ENCODE measurements at regions not wholly inside any gene's neighbourhood (a gene's known extent, or its start where the extent isn't known, plus 50 kb on each side); places are given as distances from the start of the nearest gene placed in this dataset.

DNA sequence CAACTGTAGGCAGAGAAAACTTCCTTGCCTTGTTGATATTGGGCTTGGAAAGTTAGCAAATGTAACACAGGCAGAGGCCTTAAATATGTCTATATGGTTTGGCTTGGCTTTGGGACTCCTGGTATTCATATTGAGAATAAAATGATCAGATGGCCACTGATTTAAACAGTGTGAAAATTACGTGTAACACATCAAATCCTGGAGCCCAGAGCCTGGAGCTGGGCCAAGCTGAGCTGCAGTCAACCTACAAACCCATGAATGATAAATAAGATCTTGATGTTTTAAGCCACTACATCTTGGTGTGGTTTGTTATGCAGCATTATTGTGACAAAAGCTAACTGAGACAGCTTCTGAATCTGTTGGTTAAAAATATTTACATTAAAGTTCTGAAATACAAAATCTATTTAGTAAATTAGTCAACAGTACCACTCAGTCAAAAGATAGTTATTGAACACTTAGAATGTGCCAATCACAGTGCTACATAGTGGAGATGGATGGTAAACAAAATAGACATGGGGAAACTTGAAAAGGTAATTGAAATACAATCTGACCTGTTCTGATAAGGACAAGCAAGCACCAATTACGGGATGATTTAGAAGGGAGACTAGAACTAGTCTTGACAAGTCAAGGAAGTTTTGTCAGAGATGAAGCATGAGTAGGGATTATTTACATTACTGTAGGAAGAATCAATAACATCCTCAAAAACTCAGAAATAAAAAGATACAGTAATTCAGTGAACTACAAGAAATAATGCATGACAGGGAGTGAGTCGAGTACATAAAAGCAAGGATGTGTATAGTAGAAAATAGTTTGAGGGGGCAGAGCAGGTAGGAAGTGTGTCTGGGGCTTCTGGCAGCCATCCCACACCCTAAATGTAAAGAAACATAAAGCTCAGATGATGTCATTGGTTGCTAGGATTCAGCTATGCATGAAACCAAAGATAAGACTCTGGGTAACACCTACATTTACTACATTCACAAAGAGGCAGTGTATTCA is 157.7 kb downstream of the HNMT start:
- TF ChIP-seq CTCF (IDR thresholded peaks at IDR 0.05; ENCODE audit: low read depth, low read length) = no peak
- no peak overlapping the region for H3K4me3 ChIP-seq (ENCODE audit: low read depth, low read length)

DNA sequence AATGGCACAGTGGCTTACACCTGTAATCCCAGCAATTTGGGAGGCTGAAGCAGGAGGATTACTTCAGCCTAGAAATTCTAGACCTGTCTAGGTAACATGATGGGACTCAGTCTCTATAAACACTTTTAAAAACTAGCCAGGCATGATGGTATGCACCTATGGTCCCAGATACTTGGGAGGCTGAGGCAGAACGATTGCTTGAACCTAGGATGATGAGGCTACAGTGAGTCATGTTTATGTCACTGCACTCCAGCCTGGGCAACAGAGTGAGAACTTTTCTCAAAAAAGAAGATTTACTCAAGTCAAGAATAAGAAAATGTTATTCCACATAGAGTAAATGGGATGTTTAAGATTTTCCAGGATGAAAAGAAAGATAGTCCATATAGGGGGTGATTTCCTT is 158.6 kb downstream of the HNMT start:
- H3K4me3 ChIP-seq (ENCODE audit: low read depth, low read length) = no peak overlapping the region
- no peak for TF ChIP-seq CTCF (IDR thresholded peaks at IDR 0.05; ENCODE audit: low read depth, low read length)

GRCh38 chr2:138123741-138124140 is 159.5 kb downstream of the HNMT start:
- no peak for TF ChIP-seq CTCF (IDR thresholded peaks at IDR 0.05; ENCODE audit: low read depth, low read length)
- no peak overlapping the region for H3K4me3 ChIP-seq (ENCODE audit: low read depth, low read length)

DNA sequence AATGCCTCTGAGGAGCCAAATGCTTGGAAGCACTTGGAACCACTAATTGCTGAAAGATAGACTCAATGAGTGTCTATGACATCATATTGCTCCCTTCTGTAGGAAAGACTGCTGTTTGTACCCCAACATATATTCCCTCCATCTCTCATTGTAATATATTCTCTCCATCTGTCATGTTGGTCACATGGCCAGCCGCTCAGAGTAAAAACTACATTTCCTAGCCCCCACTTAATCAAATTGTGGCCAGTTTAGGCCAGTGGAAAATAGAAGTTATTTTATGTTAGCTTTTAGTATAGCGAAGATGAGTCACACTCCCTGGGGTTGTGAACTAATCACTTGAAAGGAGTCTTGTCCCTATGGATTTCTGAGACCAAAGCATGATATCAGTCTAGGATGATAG is 160.2 kb downstream of the HNMT start:
- H3K4me3 ChIP-seq (ENCODE audit: low read depth, low read length) = no peak overlapping the region
- TF ChIP-seq CTCF (IDR thresholded peaks at IDR 0.05; ENCODE audit: low read depth, low read length) = no peak

DNA sequence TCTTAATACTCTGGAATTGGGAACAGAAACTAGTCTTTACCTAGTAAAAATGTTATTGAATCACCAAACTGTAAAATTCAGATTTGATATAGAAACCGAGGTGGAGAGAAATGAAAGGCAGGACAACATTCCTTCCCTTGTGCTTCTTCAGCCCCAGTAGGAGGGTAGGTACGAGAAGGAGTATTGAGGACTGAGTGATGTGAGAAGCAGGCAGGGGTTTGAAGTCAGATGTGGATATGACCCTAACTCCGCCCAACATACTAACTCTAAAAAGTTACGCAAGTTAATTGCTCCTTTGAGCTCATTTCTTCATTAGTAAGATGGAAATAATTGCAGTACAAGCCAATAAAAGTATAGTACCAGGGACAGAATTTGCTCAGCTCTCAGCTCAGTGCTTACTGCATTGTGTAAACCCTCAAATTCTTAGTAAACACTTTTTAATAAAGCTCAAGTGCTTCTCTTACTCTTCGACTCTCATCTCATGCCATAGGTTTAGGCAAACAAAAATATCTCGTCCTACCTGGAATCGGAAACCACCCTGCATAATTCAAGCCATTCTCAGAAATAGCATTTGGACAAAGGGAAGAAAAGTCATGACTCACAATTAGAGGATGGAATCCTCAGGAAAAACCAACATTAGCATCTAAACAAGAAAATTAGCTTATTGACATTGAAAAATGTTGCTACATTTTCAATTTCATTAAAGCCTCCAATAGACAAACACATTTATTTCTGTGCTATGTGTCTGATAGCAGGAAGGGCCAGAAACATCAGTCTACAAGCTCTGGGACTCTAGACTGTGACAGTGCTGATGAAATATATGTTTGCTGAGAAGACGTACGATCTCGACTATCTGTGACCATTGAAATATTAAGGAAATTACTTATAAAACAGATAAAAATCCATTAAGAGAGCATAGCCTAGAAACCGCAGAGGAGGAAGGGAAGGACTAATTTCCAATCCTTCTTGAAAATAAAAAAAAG is 161.3 kb downstream of the HNMT start:
- TF ChIP-seq CTCF (IDR thresholded peaks at IDR 0.05; ENCODE audit: low read depth, low read length) = no peak

GRCh38 chr2:138132108-138132507 is 167.8 kb downstream of the HNMT start:
- no peak overlapping the region for H3K4me3 ChIP-seq (ENCODE audit: low read depth, low read length)
- TF ChIP-seq CTCF (IDR thresholded peaks at IDR 0.05; ENCODE audit: low read depth, low read length) = no peak

More for the DNA sequence above, 161.3 kb downstream of the HNMT start:
- H3K4me3 ChIP-seq (ENCODE audit: low read depth, low read length) = no peak overlapping the region
